H9 (cell line): ENCODE measurements at regions not wholly inside any gene's neighbourhood (a gene's known extent, or its start where the extent isn't known, plus 50 kb on each side); places are given as distances from the start of the nearest gene placed in this dataset.

Source experiments
- DNase-seq: peaks from one replicate; pipeline ENCODE4 v3.0.0-alpha.2; 2017
- H2AFZ ChIP-seq: one replicate; pipeline ENCODE4 v1.6.1; 2013; ENCODE audit warnings: mild to moderate bottlenecking, low read length, control low read depth, moderate library complexity
- H2AK5ac ChIP-seq: 2 replicates; pipeline ENCODE4 v1.6.1; 2013; ENCODE audit warnings: low read length, control low read depth, mixed read lengths; ENCODE audit not compliant: insufficient read length
- H2BK120ac ChIP-seq: one replicate; pipeline ENCODE4 v1.6.1; 2013; ENCODE audit warnings: low read depth, mild to moderate bottlenecking, low read length, control low read depth, inconsistent platforms; ENCODE audit not compliant: poor library complexity, severe bottlenecking
- H2BK12ac ChIP-seq: 2 replicates; pipeline ENCODE4 v1.6.1; 2013; ENCODE audit warnings: low read length, control low read depth, mixed read lengths, low read depth; ENCODE audit not compliant: insufficient read length
- H2BK15ac ChIP-seq: 2 replicates; pipeline ENCODE4 v1.6.1; 2013; ENCODE audit warnings: low read depth, low read length, control low read depth
- H2BK20ac ChIP-seq: one replicate; pipeline ENCODE4 v1.6.1; 2013; ENCODE audit warnings: low read depth, mild to moderate bottlenecking, low read length, control low read depth, inconsistent platforms; ENCODE audit not compliant: poor library complexity, severe bottlenecking
- H2BK5ac ChIP-seq: 2 replicates; pipeline ENCODE4 v1.6.1; 2013; ENCODE audit warnings: low read length, control low read depth, mixed read lengths; ENCODE audit not compliant: insufficient read length
- H3K14ac ChIP-seq: 2 replicates; pipeline ENCODE4 v1.6.1; 2013; ENCODE audit warnings: low read length, control low read depth; ENCODE audit not compliant: insufficient read depth
- H3K18ac ChIP-seq: 2 replicates; pipeline ENCODE4 v1.6.1; 2013; ENCODE audit warnings: low read depth, mild to moderate bottlenecking, mixed read lengths, low read length, control low read depth; ENCODE audit not compliant: insufficient read length
- H3K23ac ChIP-seq: 2 replicates; pipeline ENCODE4 v1.6.1; 2013; ENCODE audit warnings: low read length, control low read depth, mixed read lengths, low read depth; ENCODE audit not compliant: insufficient read length
- H3K23me2 ChIP-seq: 2 replicates; pipeline ENCODE4 v1.6.1; 2013; ENCODE audit warnings: low read depth, mild to moderate bottlenecking, mixed read lengths, low read length, control low read depth; ENCODE audit not compliant: insufficient read length, poor library complexity, severe bottlenecking
- H3K27ac ChIP-seq: 2 replicates; pipeline ENCODE4 v1.5.1; 2013; ENCODE audit warnings: low read length, control low read depth, mixed read lengths, low read depth; ENCODE audit not compliant: insufficient read length
- H3K27me3 ChIP-seq: 2 replicates; pipeline ENCODE4 v1.6.1; 2013; ENCODE audit warnings: low read length, control low read depth, inconsistent platforms; ENCODE audit not compliant: insufficient read depth
- H3K4ac ChIP-seq: 2 replicates; pipeline ENCODE4 v1.6.1; 2013; ENCODE audit warnings: low read depth, mild to moderate bottlenecking, control low read depth, inconsistent platforms, low read length, moderate library complexity
- H3K4me1 ChIP-seq: 2 replicates; pipeline ENCODE4 v1.6.1; 2013; ENCODE audit warnings: low read length, control low read depth, inconsistent platforms; ENCODE audit not compliant: insufficient read depth
- H3K4me2 ChIP-seq: 2 replicates; pipeline ENCODE4 v1.6.1; 2013; ENCODE audit warnings: low read length, control low read depth, mixed read lengths; ENCODE audit not compliant: insufficient read length, insufficient read depth
- H3K56ac ChIP-seq: 2 replicates; pipeline ENCODE4 v1.6.1; 2013; ENCODE audit warnings: low read depth, mild to moderate bottlenecking, mixed read lengths, low read length, control low read depth; ENCODE audit not compliant: insufficient read length
- H3K79me1 ChIP-seq: 2 replicates; pipeline ENCODE4 v1.6.1; 2013; ENCODE audit warnings: low read depth, mild to moderate bottlenecking, moderate library complexity, low read length, control low read depth, inconsistent platforms; ENCODE audit not compliant: insufficient read depth, poor library complexity, severe bottlenecking
- H3K79me2 ChIP-seq: 2 replicates; pipeline ENCODE4 v1.6.1; 2013; ENCODE audit warnings: low read length, control low read depth, inconsistent platforms; ENCODE audit not compliant: insufficient read depth
- H3K9ac ChIP-seq: 2 replicates; pipeline ENCODE4 v1.6.1; 2013; ENCODE audit warnings: low read length, control low read depth, mixed read lengths; ENCODE audit not compliant: insufficient read length; ENCODE audit errors: extremely low read depth
- H3K9me3 ChIP-seq: one replicate; pipeline ENCODE4 v1.6.1; 2013; ENCODE audit warnings: low read depth, low read length, inconsistent platforms; ENCODE audit not compliant: control insufficient read depth
- H3T11ph ChIP-seq: one replicate; pipeline ENCODE4 v1.6.1; 2013; ENCODE audit warnings: mild to moderate bottlenecking, low read length, control low read depth, inconsistent platforms
- H4K20me1 ChIP-seq: one replicate; pipeline ENCODE4 v1.6.1; 2013; ENCODE audit not compliant: control insufficient read depth, insufficient read length, insufficient read depth
- H4K5ac ChIP-seq: 2 replicates; pipeline ENCODE4 v1.6.1; 2013; ENCODE audit warnings: low read depth, mild to moderate bottlenecking, mixed read lengths, low read length, control low read depth; ENCODE audit not compliant: insufficient read length
- H4K8ac ChIP-seq: replicated peaks from 2 replicates; pipeline ENCODE4 v1.6.1; 2013; ENCODE audit warnings: low read length, control low read depth, mixed read lengths, low read depth; ENCODE audit not compliant: insufficient read length
- H4K91ac ChIP-seq: 2 replicates; pipeline ENCODE4 v1.6.1; 2013; ENCODE audit warnings: low read depth, mild to moderate bottlenecking, moderate library complexity, mixed read lengths, low read length, control low read depth; ENCODE audit not compliant: insufficient read length
- H3K27ac Mint-ChIP-seq, 3 experiments: 2 replicates in 2 of 3; 3 replicates in 1 of 3; pipeline ENCODE4 v1.8.0; 2020 to 2021; ENCODE audit warnings: mixed read lengths in 3 of 3, mild to moderate bottlenecking in 1 of 3, moderate library complexity in 1 of 3
- H3K27me3 Mint-ChIP-seq: 2 replicates; pipeline ENCODE4 v1.8.0; 2021; ENCODE audit warnings: low read depth, mild to moderate bottlenecking, moderate library complexity, mixed read lengths
- H3K36me3 Mint-ChIP-seq, 3 experiments: 2 replicates in 2 of 3; 3 replicates in 1 of 3; pipeline ENCODE4 v1.8.0; 2020 to 2021; ENCODE audit warnings: low read depth in 3 of 3, mixed read lengths in 3 of 3; ENCODE audit not compliant: insufficient read depth in 1 of 3
- H3K4me1 Mint-ChIP-seq, 2 experiments: 2 replicates each; pipeline ENCODE4 v1.8.0; 2020; ENCODE audit warnings: mixed read lengths in 2 of 2
- H3K4me3 Mint-ChIP-seq, 2 experiments: 2 replicates in 1 of 2; 3 replicates in 1 of 2; pipeline ENCODE4 v1.8.0; 2020 to 2021; ENCODE audit warnings: mild to moderate bottlenecking in 2 of 2, mixed read lengths in 2 of 2, moderate library complexity in 1 of 2
- H3K9me3 Mint-ChIP-seq, 2 experiments: 2 replicates in 1 of 2; 3 replicates in 1 of 2; pipeline ENCODE4 v1.8.0; 2020; ENCODE audit warnings: mild to moderate bottlenecking in 2 of 2, mixed read lengths in 2 of 2, moderate library complexity in 1 of 2
- CTCF ChIP-seq: fragments of 200-600 bp; sonication (generic); conservative IDR thresholded peaks from 3 replicates; pipeline ENCODE4 v1.8.0; 2021; ENCODE audit warnings: antibody characterized with exemption, mild to moderate bottlenecking
- WGBS: extraction: QIAGEN DNeasy Blood & Tissue Kit; methylation state at CpG from one replicate; pipeline ENCODE4 v1.1.7; 2013; ENCODE audit warnings: missing lambda C conversion rate, low lambda C conversion rate, mixed read lengths; ENCODE audit not compliant: insufficient read length; ENCODE audit errors: extremely low coverage; 5-methylcytosine and 5-hydroxymethylcytosine counted together

DNA sequence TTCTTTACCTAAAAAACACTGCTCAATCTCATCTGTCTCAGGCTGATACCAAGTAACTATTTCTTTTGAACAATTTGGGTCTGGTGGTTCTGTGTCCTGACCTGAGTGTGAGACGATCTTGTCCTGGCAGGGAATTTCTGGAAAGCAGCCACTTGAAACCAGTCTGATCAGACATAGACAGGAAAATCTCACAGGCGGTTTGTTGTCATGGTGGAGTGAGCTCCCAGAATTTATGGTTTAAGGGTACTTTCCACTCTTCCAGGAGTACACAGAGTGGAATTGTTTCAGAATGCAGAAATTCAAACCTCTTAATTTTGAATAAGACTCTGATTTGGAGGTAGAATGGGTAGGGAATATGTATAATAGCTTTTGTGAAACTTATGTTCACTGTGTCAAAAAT lies 268.2 kb downstream of the ISL1 start:
- no peak for TF ChIP-seq CTCF

More for the DNA sequence above, 268.2 kb downstream of the ISL1 start:
- Histone ChIP-seq H2AK5ac (no peak overlapping the region), H4K8ac (no peak overlapping the region), H2BK12ac (no peak overlapping the region), H3K79me1 (no peaks in the 10 kb centered on the region), H2BK20ac (no peak overlapping the region), H3K4ac (no peak overlapping the region), H3K18ac (no peak overlapping the region), H3K27ac (no peak overlapping the region), H3K4me1 (no peaks in the 10 kb centered on the region), H2BK120ac (no peak overlapping the region), H3T11ph (no peak overlapping the region), H3K23me2 (no peaks in the 10 kb centered on the region), H3K27me3 (no peaks in the 10 kb centered on the region), H4K20me1 (no peaks in the 10 kb centered on the region), H3K14ac (no peak overlapping the region), H3K9ac (no peak overlapping the region), H2AFZ (peak overlapping the region; percentile 62), H3K9me3 (no peaks in the 10 kb centered on the region), H4K5ac (no peak overlapping the region), H4K91ac (no peak overlapping the region), H3K23ac (no peak overlapping the region), H3K4me2 (no peak overlapping the region), H2BK5ac (no peak overlapping the region), H3K56ac (no peak overlapping the region), H3K79me2 (no peaks in the 10 kb centered on the region), H2BK15ac (no peak overlapping the region)
- no peaks in the 10 kb centered on the region for H3K9me3 Mint-ChIP-seq
- no CpG with 5 or more reads among the region's 2 CpGs for WGBS
- DNase-seq, result no peak
- no peak overlapping the region for H3K4me3 Mint-ChIP-seq
- no peak overlapping the region for H3K27ac Mint-ChIP-seq
- no peaks in the 10 kb centered on the region for H3K27me3 Mint-ChIP-seq
- H3K36me3 Mint-ChIP-seq, result no peaks in the 10 kb centered on the region
- peaks cover 8 to 9% of the 10 kb centered on the region in 2 experiments for H3K4me1 Mint-ChIP-seq
